VCaP (cell line): ENCODE measurements at regions not wholly inside any gene's neighbourhood (a gene's known extent, or its start where the extent isn't known, plus 50 kb on each side); places are given as distances from the start of the nearest gene placed in this dataset.

Experiments used
- H3K27ac ChIP-seq: fragments of 450-650 bp; 2 replicates; pipeline ENCODE4 v1.5.1; 2017
- TF ChIP-seq, protein P1 (sequence below): fragments of 450-650 bp; conservative IDR thresholded peaks from 2 replicates; pipeline ENCODE4 v1.5.1; 2017; ENCODE audit warnings: mild to moderate bottlenecking, moderate library complexity

DNA sequence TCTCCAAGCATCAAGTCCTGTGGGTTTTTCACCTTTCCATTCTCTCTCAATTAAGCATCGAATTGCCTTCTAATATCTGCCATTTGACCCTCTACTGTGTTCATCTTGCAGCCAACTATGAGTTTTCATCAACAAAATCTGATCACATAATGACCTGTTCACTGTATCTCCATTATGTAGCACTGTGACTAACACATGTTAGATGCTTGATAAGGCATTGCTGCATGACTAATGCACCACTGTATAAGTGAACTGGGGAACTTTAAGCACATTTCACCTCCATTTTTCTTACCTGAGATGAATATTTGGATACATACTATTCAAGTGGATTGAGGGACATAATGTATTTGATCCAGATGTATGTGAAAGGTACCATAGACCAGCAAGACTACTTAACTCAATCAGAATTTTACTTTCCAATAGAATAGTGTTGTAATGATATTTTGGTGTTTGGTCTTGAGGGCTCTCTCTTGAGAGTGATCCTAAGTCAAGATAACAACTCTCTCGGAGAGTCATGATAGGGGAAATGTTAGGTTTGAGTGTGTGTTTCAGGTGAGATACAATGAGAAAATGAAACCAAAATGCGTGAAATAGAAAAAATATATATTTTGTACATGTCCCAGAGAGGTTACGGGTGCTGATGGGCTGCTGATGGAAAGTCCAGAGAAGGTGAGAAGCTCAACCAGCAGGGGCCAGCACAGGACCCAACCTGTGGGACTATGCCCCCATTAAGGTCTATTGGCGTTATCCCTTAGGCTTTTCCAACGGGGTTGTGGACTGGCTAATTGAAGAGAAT is 60.2 kb upstream of the HS3ST1 start:
- TF ChIP-seq, protein P1, sequence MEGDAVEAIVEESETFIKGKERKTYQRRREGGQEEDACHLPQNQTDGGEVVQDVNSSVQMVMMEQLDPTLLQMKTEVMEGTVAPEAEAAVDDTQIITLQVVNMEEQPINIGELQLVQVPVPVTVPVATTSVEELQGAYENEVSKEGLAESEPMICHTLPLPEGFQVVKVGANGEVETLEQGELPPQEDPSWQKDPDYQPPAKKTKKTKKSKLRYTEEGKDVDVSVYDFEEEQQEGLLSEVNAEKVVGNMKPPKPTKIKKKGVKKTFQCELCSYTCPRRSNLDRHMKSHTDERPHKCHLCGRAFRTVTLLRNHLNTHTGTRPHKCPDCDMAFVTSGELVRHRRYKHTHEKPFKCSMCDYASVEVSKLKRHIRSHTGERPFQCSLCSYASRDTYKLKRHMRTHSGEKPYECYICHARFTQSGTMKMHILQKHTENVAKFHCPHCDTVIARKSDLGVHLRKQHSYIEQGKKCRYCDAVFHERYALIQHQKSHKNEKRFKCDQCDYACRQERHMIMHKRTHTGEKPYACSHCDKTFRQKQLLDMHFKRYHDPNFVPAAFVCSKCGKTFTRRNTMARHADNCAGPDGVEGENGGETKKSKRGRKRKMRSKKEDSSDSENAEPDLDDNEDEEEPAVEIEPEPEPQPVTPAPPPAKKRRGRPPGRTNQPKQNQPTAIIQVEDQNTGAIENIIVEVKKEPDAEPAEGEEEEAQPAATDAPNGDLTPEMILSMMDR: no peak

DNA sequence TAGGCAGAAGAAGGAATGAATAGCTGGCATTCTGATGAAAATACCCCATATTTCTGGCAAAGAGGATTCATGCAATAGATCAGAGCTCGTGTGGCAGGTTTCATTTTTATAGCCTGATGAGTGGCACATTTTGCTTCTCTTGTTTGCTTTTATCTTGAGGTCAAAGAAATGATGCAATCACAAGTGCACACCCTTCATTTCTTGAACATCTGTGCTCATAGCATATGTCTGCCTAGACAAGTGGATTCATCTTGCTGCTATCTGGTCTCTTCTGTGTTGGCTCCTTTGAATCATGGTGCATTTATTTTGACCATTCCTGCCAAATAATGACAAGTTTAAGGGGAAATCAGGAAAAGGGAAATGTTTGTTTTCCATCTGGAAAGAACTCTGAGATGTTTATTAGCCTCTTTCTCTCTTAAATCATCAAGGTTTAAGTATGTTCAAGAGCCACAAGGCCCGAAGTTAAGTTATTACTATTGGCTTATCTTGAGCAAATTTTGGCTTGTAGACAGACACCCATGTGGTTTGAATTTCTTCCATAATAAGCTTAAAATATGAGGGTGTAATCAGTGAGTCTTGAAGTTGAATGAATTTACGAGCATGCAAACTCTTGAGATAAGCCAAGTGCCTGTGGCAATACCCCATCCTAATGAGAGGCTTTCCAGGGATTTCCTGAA is 59.3 kb upstream of the HS3ST1 start:
- TF ChIP-seq, protein P1: no peak
- no peak overlapping the region; the same call in 1 of the 2 replicates for H3K27ac ChIP-seq

More for the DNA sequence above, 60.2 kb upstream of the HS3ST1 start:
- peak overlapping the region; percentile 42; the same call in 1 of the 2 replicates for H3K27ac ChIP-seq

DNA sequence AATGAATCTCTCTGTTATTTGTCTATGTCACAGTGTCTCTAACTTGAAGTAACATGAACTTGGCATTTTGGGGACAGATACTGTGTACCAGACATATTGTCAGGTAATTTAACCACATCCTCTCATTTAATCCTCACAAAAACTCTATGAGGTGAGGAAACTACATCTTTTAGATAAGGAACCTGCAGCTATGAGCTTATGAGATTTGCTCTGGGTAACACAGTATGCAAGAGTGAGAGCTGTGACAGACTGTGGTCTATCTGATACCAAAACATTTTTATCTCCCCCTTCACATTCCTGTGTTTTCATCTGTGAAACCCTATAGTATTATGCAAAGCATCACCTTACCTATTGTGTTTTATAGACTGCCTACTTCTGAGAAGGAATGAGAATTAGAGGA is 58.4 kb upstream of the HS3ST1 start:
- no peak overlapping the region for H3K27ac ChIP-seq
- TF ChIP-seq, protein P1: no peak

DNA sequence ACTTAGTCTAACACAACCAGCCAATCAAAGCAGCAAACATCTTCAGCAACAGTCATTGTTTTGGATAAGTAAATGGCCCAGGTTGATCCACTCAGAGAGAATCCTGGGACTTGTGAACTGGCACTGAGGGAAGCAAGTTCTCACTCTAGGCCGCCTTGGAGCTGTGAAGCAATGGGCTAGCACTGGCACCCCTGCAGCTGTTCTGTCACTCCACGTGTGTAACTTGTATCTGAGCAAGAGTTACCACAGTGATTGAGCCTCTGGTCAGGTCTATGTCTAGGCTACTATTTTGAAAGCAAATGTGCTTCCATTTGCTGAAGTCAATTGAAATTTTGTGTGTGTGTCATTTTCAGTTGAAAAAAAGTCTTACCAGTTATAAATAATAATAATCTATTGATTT is 57.2 kb upstream of the HS3ST1 start:
- H3K27ac ChIP-seq: no peak overlapping the region
- TF ChIP-seq, protein P1: no peak

DNA sequence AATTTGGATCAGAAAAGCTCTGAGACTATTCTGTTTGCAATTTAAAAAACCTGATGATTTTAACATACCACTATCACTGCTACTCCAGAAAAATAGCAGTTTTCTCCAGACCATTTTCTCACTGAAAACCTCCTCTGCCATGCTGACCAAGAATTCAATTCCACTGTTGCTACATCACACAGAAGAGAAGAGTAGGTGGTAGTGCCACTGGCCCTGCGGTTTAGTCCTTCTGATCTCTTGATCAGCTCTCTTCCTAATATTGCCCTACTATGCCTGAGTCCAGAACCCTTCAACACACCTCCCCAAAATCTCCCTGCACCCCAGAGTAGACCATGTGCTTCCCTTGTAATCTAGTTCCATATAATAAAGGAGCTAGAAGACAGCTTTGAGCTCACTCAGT is 55.8 kb upstream of the HS3ST1 start:
- H3K27ac ChIP-seq: no peak overlapping the region
- TF ChIP-seq, protein P1: no peak

DNA sequence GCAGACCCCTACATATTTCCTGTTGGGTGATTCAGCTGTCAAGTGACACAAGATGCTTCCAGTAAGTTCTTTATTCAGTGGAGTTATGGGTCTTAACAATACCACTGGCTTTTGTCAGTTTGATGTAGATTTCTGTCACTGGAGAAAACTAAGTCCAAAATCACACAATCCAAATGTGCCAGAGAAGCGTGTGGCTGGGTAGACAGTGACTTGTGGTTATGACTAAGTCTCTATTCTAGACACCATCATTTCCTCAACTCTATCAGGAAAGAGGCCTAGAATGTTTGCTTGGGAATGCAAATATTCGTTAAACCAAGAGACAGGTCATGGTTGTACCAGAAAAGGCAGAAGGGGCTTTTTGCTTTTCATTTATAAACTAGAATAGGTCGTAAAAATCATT is 54.4 kb upstream of the HS3ST1 start:
- TF ChIP-seq, protein P1: no peak
- H3K27ac ChIP-seq: no peak overlapping the region

DNA sequence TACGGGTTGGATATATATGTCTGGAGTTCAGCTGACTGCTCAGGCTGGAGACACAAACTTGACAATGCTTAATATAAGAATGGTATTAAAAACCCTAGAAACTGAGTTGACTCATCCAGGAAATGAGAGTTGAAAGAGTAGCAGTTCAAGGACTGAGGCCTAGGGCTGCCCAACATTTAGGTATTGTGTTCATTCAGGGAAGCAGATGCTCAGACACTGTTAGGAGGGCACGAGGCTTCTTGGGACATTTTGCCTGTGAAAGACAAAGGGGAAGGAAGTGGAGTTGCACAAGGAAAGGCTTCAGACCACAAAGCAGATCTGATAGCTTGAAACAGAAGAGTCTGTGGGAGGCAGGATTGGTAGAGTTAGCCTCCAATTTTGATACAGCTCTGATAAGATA is 52.0 kb upstream of the HS3ST1 start:
- no peak overlapping the region for H3K27ac ChIP-seq
- TF ChIP-seq, protein P1: no peak
